ENCODE measurements at regions not wholly inside any gene's neighbourhood (a gene's known extent, or its start where the extent isn't known, plus 50 kb on each side); places are given as distances from the start of the nearest gene placed in this dataset.

- ChIA-PET POLR2A (interaction anchor here (1.1 kb wide), 1 partner anchor 908 kb away, joined by 3 read pairs; the partner anchor contains the start of gene ID2), CTCF (no interaction called here)
- no peak for DNase-seq (ENCODE audit: low read depth, low spot score)
- no peak overlapping the region for H3K4me3 ChIP-seq (ENCODE audit: low read depth, low read length)
- no peak for TF ChIP-seq CTCF (IDR thresholded peaks at IDR 0.05; ENCODE audit: insufficient read depth, low read length, missing control alignments)
Measured at GRCh38 chr2:7773362-7774360, 856.4 kb downstream of the RNF144A start.

GRCh38 chr2:7774481-7774880 lies 857.3 kb downstream of the RNF144A start:
- ChIA-PET POLR2A (interaction anchor here (1.1 kb wide), 1 partner anchor 907 kb away, joined by 3 read pairs; the partner anchor contains the start of gene ID2), CTCF (no interaction called here)
- TF ChIP-seq CTCF (IDR thresholded peaks at IDR 0.05; ENCODE audit: insufficient read depth, low read length, missing control alignments): no peak
- no peak overlapping the region for H3K4me3 ChIP-seq (ENCODE audit: low read depth, low read length)
- DNase-seq (ENCODE audit: low read depth, low spot score): no peak

GRCh38 chr2:7777668-7778067 lies 860.5 kb downstream of the RNF144A start:
- CTCF ChIA-PET: no interaction called here
- H3K4me3 ChIP-seq (ENCODE audit: low read depth, low read length): no peak overlapping the region
- DNase-seq (ENCODE audit: low read depth, low spot score): no peak
- TF ChIP-seq CTCF (IDR thresholded peaks at IDR 0.05; ENCODE audit: insufficient read depth, low read length, missing control alignments): no peak
- POLR2A ChIA-PET: no interaction called here

- CTCF ChIA-PET: no interaction called here
- POLR2A ChIA-PET: no interaction called here
- no peak for DNase-seq (ENCODE audit: low read depth, low spot score)
- no peak overlapping the region for H3K4me3 ChIP-seq (ENCODE audit: low read depth, low read length)
- TF ChIP-seq CTCF (IDR thresholded peaks at IDR 0.05; ENCODE audit: insufficient read depth, low read length, missing control alignments): no peak
Measured at GRCh38 chr2:7780321-7780720, 863.1 kb downstream of the RNF144A start.

GRCh38 chr2:7785700-7786099 lies 868.5 kb downstream of the RNF144A start:
- CTCF ChIA-PET: no interaction called here

More at GRCh38 chr2:7785700-7786099, 868.5 kb downstream of the RNF144A start:
- DNase-seq (ENCODE audit: low read depth, low spot score): no peak
- POLR2A ChIA-PET: no interaction called here
- H3K4me3 ChIP-seq (ENCODE audit: low read depth, low read length): no peak overlapping the region
- TF ChIP-seq CTCF (IDR thresholded peaks at IDR 0.05; ENCODE audit: insufficient read depth, low read length, missing control alignments): no peak
